Liver (tissue), 7 donors: ENCODE measurements at regions not wholly inside any gene's neighbourhood (a gene's known extent, or its start where the extent isn't known, plus 50 kb on each side); places are given as distances from the start of the nearest gene placed in this dataset.

Source experiments
- DNase-seq: peaks from one replicate; pipeline ENCODE4 v3.0.0-alpha.2; 2017; ENCODE audit warnings: low spot score
- H3K27ac ChIP-seq, 2 donors: one replicate each; pipeline ENCODE4 v1.7.0; 2013; ENCODE audit warnings: inconsistent platforms in 2 of 2, low read length in 2 of 2, control low read depth in 1 of 2, low read depth in 1 of 2, mild to moderate bottlenecking in 1 of 2
- H3K27me3 ChIP-seq, 4 donors: one replicate each; pipeline versions ENCODE4 v1.6.1 to v1.7.0; 2013; ENCODE audit warnings: low read length in 3 of 4, inconsistent platforms in 1 of 4, mild to moderate bottlenecking in 1 of 4, moderate library complexity in 1 of 4; ENCODE audit not compliant: control insufficient read depth in 4 of 4, insufficient read depth in 4 of 4
- H3K36me3 ChIP-seq, 4 donors: one replicate each; pipeline versions ENCODE4 v1.6.1 to v1.7.0; 2013; ENCODE audit warnings: low read length in 3 of 4, mild to moderate bottlenecking in 3 of 4, low read depth in 1 of 4, moderate library complexity in 1 of 4; ENCODE audit not compliant: control insufficient read depth in 4 of 4, insufficient read depth in 3 of 4
- H3K4me1 ChIP-seq, 4 donors: one replicate each; pipeline versions ENCODE4 v1.6.1 to v1.7.0; 2013; ENCODE audit warnings: low read length in 3 of 4, mild to moderate bottlenecking in 3 of 4, moderate library complexity in 1 of 4; ENCODE audit not compliant: control insufficient read depth in 4 of 4, insufficient read depth in 4 of 4
- H3K4me3 ChIP-seq, 3 donors: one replicate each; pipeline versions ENCODE4 v1.6.1 to v1.7.0; 2013; ENCODE audit warnings: low read length in 3 of 3, control low read depth in 1 of 3, low read depth in 1 of 3, mild to moderate bottlenecking in 1 of 3
- H3K9ac ChIP-seq, 2 donors: one replicate each; pipeline ENCODE4 v1.7.0; 2013; ENCODE audit warnings: low read length in 2 of 2, mild to moderate bottlenecking in 2 of 2, moderate library complexity in 2 of 2, control low read depth in 1 of 2, low read depth in 1 of 2
- H3K9me3 ChIP-seq, 4 donors: one replicate each; pipeline versions ENCODE4 v1.6.1 to v1.7.0; 2013; ENCODE audit warnings: low read length in 3 of 4; ENCODE audit not compliant: control insufficient read depth in 4 of 4
- EGR1 ChIP-seq, 2 donors: IDR thresholded peaks; 2 replicates each; pipeline ENCODE4 v1.6.1; 2016 to 2018; ENCODE audit warnings: antibody characterized with exemption in 2 of 2, low read depth in 2 of 2
- FOXA1 ChIP-seq: IDR thresholded peaks from 2 replicates; pipeline ENCODE4 v1.6.1; 2016; ENCODE audit warnings: antibody characterized with exemption
- FOXA2 ChIP-seq: IDR thresholded peaks from 2 replicates; pipeline ENCODE4 v1.6.1; 2016; ENCODE audit warnings: antibody characterized with exemption
- GABPA ChIP-seq, 2 donors: IDR thresholded peaks in 1 of 2; conservative IDR thresholded peaks in 1 of 2; 2 replicates each; pipeline ENCODE4 v1.6.1; 2016; ENCODE audit warnings: antibody characterized with exemption in 2 of 2, mild to moderate bottlenecking in 1 of 2, moderate library complexity in 1 of 2
- HNF4A ChIP-seq, 2 donors: conservative IDR thresholded peaks; 2 replicates each; pipeline ENCODE4 v1.6.1; 2016; ENCODE audit warnings: antibody characterized with exemption in 2 of 2, mild to moderate bottlenecking in 2 of 2
- HNF4G ChIP-seq: IDR thresholded peaks from 2 replicates; pipeline ENCODE4 v1.6.1; 2016; ENCODE audit warnings: antibody characterized with exemption
- JUND ChIP-seq, 2 donors: IDR thresholded peaks; 2 replicates each; pipeline ENCODE4 v1.6.1; 2016; ENCODE audit warnings: antibody characterized with exemption in 2 of 2
- NR2F2 ChIP-seq: IDR thresholded peaks from 2 replicates; pipeline ENCODE4 v1.6.1; 2016; ENCODE audit warnings: antibody characterized with exemption
- RAD21 ChIP-seq, 2 donors: IDR thresholded peaks; 2 replicates each; pipeline ENCODE4 v1.6.1; 2016; ENCODE audit warnings: antibody characterized with exemption in 2 of 2, mild to moderate bottlenecking in 2 of 2
- RXRA ChIP-seq, 2 donors: IDR thresholded peaks; 2 replicates each; pipeline ENCODE4 v1.6.1; 2017 to 2018; ENCODE audit warnings: antibody characterized with exemption in 2 of 2, mild to moderate bottlenecking in 1 of 2
- YY1 ChIP-seq: IDR thresholded peaks from 2 replicates; pipeline ENCODE4 v1.6.1; 2016; ENCODE audit warnings: antibody characterized with exemption, mild to moderate bottlenecking
- WGBS: extraction: QIAGEN DNeasy Blood & Tissue Kit; methylation state at CpG from one replicate; pipeline ENCODE4 v1.1.7; 2013; 5-methylcytosine and 5-hydroxymethylcytosine counted together
- TF ChIP-seq, protein P1 (sequence below): IDR thresholded peaks from 2 replicates; pipeline ENCODE4 v1.6.1; 2016; ENCODE audit warnings: antibody characterized with exemption
- TF ChIP-seq, protein P2 (sequence below): IDR thresholded peaks from 2 replicates; pipeline ENCODE4 v1.6.1; 2016; ENCODE audit warnings: antibody characterized with exemption
- TF ChIP-seq, protein P3 (sequence below): IDR thresholded peaks from 2 replicates; pipeline ENCODE4 v1.6.1; 2016; ENCODE audit warnings: antibody characterized with exemption, mild to moderate bottlenecking
- TF ChIP-seq, protein P4 (sequence below): IDR thresholded peaks from 2 replicates; pipeline ENCODE4 v1.6.1; 2016; ENCODE audit warnings: antibody characterized with exemption
- donor health status: healthy.
- donor health status: healthy.
- donor health status: healthy.
- donor health status: healthy.

DNA sequence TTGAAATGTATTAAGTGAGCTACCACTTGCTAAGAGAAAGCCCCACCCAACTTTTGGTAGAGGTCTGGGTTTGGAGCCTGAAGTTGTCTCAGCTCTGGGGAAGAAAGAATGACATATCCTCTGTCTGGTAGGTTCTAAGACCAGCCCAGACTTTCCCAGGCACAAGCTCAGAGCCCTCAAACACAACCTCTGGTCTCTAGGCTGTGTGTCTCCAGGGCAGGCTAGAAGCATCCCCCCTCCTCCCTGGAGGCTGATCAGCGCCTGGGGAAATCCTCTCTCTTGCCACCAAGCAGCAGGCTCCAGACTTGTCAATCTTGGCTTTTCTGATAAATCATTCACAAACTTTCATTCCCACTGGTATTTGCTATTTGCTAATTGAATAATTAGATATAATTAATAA is 226.5 kb upstream of the CST7 start:
- H3K9ac ChIP-seq, result no peak overlapping the region
- no peak overlapping the region for H3K4me3 ChIP-seq
- TF ChIP-seq, protein P1, sequence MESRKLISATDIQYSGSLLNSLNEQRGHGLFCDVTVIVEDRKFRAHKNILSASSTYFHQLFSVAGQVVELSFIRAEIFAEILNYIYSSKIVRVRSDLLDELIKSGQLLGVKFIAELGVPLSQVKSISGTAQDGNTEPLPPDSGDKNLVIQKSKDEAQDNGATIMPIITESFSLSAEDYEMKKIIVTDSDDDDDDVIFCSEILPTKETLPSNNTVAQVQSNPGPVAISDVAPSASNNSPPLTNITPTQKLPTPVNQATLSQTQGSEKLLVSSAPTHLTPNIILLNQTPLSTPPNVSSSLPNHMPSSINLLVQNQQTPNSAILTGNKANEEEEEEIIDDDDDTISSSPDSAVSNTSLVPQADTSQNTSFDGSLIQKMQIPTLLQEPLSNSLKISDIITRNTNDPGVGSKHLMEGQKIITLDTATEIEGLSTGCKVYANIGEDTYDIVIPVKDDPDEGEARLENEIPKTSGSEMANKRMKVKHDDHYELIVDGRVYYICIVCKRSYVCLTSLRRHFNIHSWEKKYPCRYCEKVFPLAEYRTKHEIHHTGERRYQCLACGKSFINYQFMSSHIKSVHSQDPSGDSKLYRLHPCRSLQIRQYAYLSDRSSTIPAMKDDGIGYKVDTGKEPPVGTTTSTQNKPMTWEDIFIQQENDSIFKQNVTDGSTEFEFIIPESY, result no peak
- no peak for TF ChIP-seq FOXA2
- H3K36me3 ChIP-seq, result no peaks in the 10 kb centered on the region
- H3K27me3 ChIP-seq, result peaks cover 0 to 3% (median 0%) of the 10 kb centered on the region in 4 donors
- H3K27ac ChIP-seq, result no peak overlapping the region
- H3K4me1 ChIP-seq, result no peaks in the 10 kb centered on the region
- 72% methylated on average over 1 of the region's 1 CpG for WGBS
- no peaks in the 10 kb centered on the region for H3K9me3 ChIP-seq
- DNase-seq, result no peak

DNA sequence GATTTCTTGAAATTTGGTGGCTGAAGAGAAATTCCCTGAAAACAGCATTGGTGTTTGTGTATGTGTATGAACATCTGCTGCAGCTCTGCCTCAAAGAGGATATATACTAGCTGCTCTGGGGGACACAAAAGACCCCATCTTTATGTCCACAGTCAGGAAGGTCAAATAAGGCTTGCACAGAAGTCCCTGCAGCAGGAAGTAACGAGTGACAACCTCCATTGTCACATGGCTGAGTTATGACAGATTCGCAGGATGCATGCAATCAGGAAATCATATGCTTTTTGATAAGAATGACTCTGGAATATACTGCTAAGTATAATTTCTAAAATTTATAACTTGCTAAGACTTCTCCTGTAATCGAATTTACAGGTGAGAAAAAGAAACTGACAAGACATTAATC is 225.9 kb upstream of the CST7 start:
- Histone ChIP-seq H3K4me1 (no peaks in the 10 kb centered on the region), H3K9ac (no peak overlapping the region), H3K36me3 (no peaks in the 10 kb centered on the region), H3K27ac (no peak overlapping the region), H3K4me3 (no peak overlapping the region), H3K9me3 (no peaks in the 10 kb centered on the region), H3K27me3 (peaks cover 0 to 5% (median 0%) of the 10 kb centered on the region in 4 donors)
- TF ChIP-seq RXRA (IDR thresholded peaks at IDR 0.05) (no peak), RAD21 (IDR thresholded peaks at IDR 0.05) (no peak), NR2F2 (no peak), GABPA (IDR thresholded peaks at IDR 0.05 in 1 of 2, conservative IDR thresholded peaks at IDR 0.05 in 1 of 2) (no peak), HNF4A (conservative IDR thresholded peaks at IDR 0.05) (no peak), FOXA1 (no peak), HNF4G (no peak)
- TF ChIP-seq, protein P1, result no peak
- TF ChIP-seq, protein P2, sequence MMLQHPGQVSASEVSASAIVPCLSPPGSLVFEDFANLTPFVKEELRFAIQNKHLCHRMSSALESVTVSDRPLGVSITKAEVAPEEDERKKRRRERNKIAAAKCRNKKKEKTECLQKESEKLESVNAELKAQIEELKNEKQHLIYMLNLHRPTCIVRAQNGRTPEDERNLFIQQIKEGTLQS, result no peak
- no peak for DNase-seq
- 42% methylated on average over 3 of the region's 3 CpGs for WGBS

DNA sequence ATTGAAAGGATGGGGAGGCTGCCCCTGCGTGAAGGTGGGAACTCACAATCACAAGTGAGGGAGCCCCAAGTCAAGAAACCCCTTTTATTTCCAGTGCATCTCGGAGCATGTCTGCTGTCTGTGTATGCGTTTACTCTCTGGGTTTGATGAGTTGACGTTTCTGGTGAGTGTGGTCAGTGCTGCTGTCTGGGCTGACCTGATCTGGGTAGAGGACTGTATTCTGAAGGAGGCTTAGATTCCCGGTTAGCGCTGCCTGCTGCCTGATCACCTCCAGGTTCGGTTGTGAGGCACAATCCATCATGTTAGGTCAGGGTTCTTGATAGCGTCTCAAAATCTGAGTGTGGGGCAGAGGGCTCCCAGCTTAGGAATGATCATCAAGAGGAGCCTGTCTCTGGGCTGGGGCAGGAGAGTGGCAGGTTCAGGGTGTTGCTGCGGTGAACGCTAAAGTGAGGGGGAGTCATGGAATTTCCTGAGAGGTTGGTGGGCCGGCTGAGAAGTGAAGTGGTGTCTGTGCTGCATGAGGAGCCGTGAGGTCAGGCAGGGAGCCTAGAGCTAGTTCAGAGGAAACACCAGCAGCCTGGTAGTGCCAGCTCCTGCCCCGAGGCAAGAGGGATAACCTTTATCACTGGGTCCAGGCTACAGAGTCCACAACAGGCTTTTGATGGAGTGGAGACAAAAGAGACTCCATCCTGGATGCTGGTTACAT is 225.3 kb upstream of the CST7 start:
- WGBS, result 62% methylated on average over 13 of the region's 13 CpGs
- no peaks in the 10 kb centered on the region for H3K4me1 ChIP-seq

More for the DNA sequence above, 225.3 kb upstream of the CST7 start:
- TF ChIP-seq, protein P3, sequence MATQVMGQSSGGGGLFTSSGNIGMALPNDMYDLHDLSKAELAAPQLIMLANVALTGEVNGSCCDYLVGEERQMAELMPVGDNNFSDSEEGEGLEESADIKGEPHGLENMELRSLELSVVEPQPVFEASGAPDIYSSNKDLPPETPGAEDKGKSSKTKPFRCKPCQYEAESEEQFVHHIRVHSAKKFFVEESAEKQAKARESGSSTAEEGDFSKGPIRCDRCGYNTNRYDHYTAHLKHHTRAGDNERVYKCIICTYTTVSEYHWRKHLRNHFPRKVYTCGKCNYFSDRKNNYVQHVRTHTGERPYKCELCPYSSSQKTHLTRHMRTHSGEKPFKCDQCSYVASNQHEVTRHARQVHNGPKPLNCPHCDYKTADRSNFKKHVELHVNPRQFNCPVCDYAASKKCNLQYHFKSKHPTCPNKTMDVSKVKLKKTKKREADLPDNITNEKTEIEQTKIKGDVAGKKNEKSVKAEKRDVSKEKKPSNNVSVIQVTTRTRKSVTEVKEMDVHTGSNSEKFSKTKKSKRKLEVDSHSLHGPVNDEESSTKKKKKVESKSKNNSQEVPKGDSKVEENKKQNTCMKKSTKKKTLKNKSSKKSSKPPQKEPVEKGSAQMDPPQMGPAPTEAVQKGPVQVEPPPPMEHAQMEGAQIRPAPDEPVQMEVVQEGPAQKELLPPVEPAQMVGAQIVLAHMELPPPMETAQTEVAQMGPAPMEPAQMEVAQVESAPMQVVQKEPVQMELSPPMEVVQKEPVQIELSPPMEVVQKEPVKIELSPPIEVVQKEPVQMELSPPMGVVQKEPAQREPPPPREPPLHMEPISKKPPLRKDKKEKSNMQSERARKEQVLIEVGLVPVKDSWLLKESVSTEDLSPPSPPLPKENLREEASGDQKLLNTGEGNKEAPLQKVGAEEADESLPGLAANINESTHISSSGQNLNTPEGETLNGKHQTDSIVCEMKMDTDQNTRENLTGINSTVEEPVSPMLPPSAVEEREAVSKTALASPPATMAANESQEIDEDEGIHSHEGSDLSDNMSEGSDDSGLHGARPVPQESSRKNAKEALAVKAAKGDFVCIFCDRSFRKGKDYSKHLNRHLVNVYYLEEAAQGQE, result no peak
- TF ChIP-seq HNF4G (no peak), EGR1 (IDR thresholded peaks at IDR 0.05; ENCODE audit: low read depth in 2 of 2) (no peak), JUND (IDR thresholded peaks at IDR 0.05) (no peak), RAD21 (IDR thresholded peaks at IDR 0.05) (no peak), HNF4A (conservative IDR thresholded peaks at IDR 0.05) (no peak), YY1 (no peak)
- TF ChIP-seq, protein P2, result no peak
- TF ChIP-seq, protein P4, sequence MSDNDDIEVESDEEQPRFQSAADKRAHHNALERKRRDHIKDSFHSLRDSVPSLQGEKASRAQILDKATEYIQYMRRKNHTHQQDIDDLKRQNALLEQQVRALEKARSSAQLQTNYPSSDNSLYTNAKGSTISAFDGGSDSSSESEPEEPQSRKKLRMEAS, result no peak
- H3K9me3 ChIP-seq, result no peaks in the 10 kb centered on the region
- no peak overlapping the region for H3K4me3 ChIP-seq
- no peaks in the 10 kb centered on the region for H3K36me3 ChIP-seq
- H3K9ac ChIP-seq, result no peak overlapping the region
- no peak overlapping the region for H3K27ac ChIP-seq
- DNase-seq, result peak; percentile 14
- H3K27me3 ChIP-seq, result peaks cover 0 to 5% (median 0%) of the 10 kb centered on the region in 4 donors
